ENCODE measurements at regions not wholly inside any gene's neighbourhood (a gene's known extent, or its start where the extent isn't known, plus 50 kb on each side); places are given as distances from the start of the nearest gene placed in this dataset.

- H3K27ac ChIP-seq, result no peak overlapping the region
- no peak for TF ChIP-seq CTCF (IDR thresholded peaks at IDR 0.05)
- intact Hi-C loops (cut with DNase I), result no loop called here
- no peak overlapping the region for H3K4me3 ChIP-seq
- no peak overlapping the region for H3K9ac ChIP-seq (ENCODE audit: low read depth in 2 of 2, low read length in 2 of 2)
- no peak for DNase-seq
- no peaks in the 10 kb centered on the region for H3K27me3 ChIP-seq
- H3K4me1 ChIP-seq, result no peaks in the 10 kb centered on the region
- H3K36me3 ChIP-seq, result no peaks in the 10 kb centered on the region
- H3K9me3 ChIP-seq, result no peaks in the 10 kb centered on the region
Observed at GRCh38 chr1:183711165-183711682, 58.1 kb upstream of the APOBEC4 start.

DNA sequence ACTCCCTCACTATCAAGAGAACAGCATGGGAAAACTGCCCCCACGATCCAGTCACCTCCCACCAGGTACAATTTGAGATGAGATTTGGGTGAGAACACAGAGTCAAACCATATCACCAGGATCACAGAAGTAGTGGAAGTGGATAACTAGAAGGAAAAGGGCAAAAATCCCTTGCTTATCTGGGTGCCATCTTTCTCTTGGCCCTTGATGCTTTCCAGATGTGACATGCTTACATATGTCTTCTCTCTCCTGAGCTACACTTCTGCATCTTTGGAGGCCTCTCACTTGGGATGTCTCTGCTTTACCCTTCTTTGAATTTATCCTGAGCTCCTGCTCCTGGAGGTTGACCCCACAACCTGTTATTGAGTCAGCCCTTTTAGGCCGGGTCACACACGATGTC, 57.6 kb upstream of the APOBEC4 start:
- no peak overlapping the region for H3K9ac ChIP-seq (ENCODE audit: low read depth in 2 of 2, low read length in 2 of 2)
- H3K27ac ChIP-seq, result no peak overlapping the region
- H3K9me3 ChIP-seq, result no peaks in the 10 kb centered on the region
- no peak for DNase-seq
- no peak overlapping the region for H3K4me3 ChIP-seq
- intact Hi-C loops (cut with DNase I), result no loop called here
- no peak for TF ChIP-seq CTCF (IDR thresholded peaks at IDR 0.05)
- no peaks in the 10 kb centered on the region for H3K36me3 ChIP-seq
- no peaks in the 10 kb centered on the region for H3K4me1 ChIP-seq
- H3K27me3 ChIP-seq, result no peaks in the 10 kb centered on the region

GRCh38 chr1:183710333-183710732, 57.2 kb upstream of the APOBEC4 start:
- intact Hi-C loops (cut with DNase I), result no loop called here
- no peak for TF ChIP-seq CTCF (IDR thresholded peaks at IDR 0.05)
- no peaks in the 10 kb centered on the region for H3K27me3 ChIP-seq
- H3K4me1 ChIP-seq, result no peaks in the 10 kb centered on the region
- H3K4me3 ChIP-seq, result no peak overlapping the region
- H3K9ac ChIP-seq (ENCODE audit: low read depth in 2 of 2, low read length in 2 of 2), result no peak overlapping the region
- no peaks in the 10 kb centered on the region for H3K9me3 ChIP-seq
- no peak for DNase-seq
- H3K36me3 ChIP-seq, result no peaks in the 10 kb centered on the region
- H3K27ac ChIP-seq, result no peak overlapping the region

- H3K27ac ChIP-seq, result no peak overlapping the region
- no peaks in the 10 kb centered on the region for H3K27me3 ChIP-seq
- TF ChIP-seq CTCF (IDR thresholded peaks at IDR 0.05), result no peak
- H3K9me3 ChIP-seq, result no peaks in the 10 kb centered on the region
- intact Hi-C loops (cut with DNase I), result no loop called here
- no peak for DNase-seq
- H3K4me1 ChIP-seq, result no peaks in the 10 kb centered on the region
- H3K36me3 ChIP-seq, result no peaks in the 10 kb centered on the region
- no peak overlapping the region for H3K4me3 ChIP-seq
- H3K9ac ChIP-seq (ENCODE audit: low read depth in 2 of 2, low read length in 2 of 2), result no peak overlapping the region
Observed at GRCh38 chr1:183704131-183704530, 51.0 kb upstream of the APOBEC4 start.

All from colonic mucosa (tissue), 4 donors.